ENCODE measurements at regions not wholly inside any gene's neighbourhood (a gene's known extent, or its start where the extent isn't known, plus 50 kb on each side); places are given as distances from the start of the nearest gene placed in this dataset.
"Not testable (repeated sequence)": the region's sequence is repeated elsewhere in the genome, so short reads cannot be mapped to it uniquely, and the experiment has no call there.

DNA sequence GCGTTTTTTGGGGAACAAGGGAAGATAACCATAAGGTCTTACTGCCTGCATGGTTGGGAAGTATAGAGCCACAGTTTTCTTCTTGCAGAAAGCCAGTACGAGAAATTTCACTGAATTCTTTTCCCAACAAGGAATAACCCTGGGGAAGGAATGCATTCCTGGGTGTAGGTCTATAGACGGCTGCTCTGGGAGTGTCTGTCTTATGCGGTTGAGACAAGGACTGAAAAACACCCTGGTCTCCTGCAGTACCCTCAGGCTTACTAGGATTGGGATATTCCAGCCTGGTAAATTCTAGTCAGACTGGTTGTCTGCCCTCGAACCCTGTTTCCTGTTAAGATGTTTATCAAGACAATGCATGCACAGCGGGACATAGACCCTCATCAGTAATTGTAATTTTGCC lies 984.3 kb upstream of the NUDT12 start:
- TF ChIP-seq, protein P1, sequence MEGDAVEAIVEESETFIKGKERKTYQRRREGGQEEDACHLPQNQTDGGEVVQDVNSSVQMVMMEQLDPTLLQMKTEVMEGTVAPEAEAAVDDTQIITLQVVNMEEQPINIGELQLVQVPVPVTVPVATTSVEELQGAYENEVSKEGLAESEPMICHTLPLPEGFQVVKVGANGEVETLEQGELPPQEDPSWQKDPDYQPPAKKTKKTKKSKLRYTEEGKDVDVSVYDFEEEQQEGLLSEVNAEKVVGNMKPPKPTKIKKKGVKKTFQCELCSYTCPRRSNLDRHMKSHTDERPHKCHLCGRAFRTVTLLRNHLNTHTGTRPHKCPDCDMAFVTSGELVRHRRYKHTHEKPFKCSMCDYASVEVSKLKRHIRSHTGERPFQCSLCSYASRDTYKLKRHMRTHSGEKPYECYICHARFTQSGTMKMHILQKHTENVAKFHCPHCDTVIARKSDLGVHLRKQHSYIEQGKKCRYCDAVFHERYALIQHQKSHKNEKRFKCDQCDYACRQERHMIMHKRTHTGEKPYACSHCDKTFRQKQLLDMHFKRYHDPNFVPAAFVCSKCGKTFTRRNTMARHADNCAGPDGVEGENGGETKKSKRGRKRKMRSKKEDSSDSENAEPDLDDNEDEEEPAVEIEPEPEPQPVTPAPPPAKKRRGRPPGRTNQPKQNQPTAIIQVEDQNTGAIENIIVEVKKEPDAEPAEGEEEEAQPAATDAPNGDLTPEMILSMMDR (IDR thresholded peaks at IDR 0.05; ENCODE audit: extremely low read depth in 1 of 2, insufficient read depth in 1 of 2, low read depth in 1 of 2, low read length in 2 of 2) = not testable (repeated sequence)
- not testable (repeated sequence) for TF ChIP-seq POLR2A (IDR thresholded peaks at IDR 0.05; ENCODE audit: low read depth, low read length); EZH2 (IDR thresholded peaks at IDR 0.05; ENCODE audit: borderline replicate concordance, low read depth, low read length, severe bottlenecking)

Measured in endothelial cell of umbilical vein (primary cell).